GM18511 (cell line): ENCODE measurements at regions not wholly inside any gene's neighbourhood (a gene's known extent, or its start where the extent isn't known, plus 50 kb on each side); places are given as distances from the start of the nearest gene placed in this dataset.

ENCODE experiments used
- ATAC-seq: cut with Tn5 transposase; IDR thresholded peaks from one replicate; pipeline ENCODE4 v1.9.1; 2021; ENCODE audit warnings: mild to moderate bottlenecking, moderate library complexity; ENCODE audit not compliant: unreplicated experiment

GRCh38 chr3:147740928-147741327 lies 331.8 kb downstream of the ZIC1 start:
- no peak for ATAC-seq

- no peak for ATAC-seq
Measured at GRCh38 chr3:147744967-147745366, 335.8 kb downstream of the ZIC1 start.

- ATAC-seq, result no peak
Measured at GRCh38 chr3:147755310-147755709, 346.1 kb downstream of the ZIC1 start.

GRCh38 chr3:147756476-147756875 lies 347.3 kb downstream of the ZIC1 start:
- no peak for ATAC-seq

GRCh38 chr3:147757866-147758265 lies 348.7 kb downstream of the ZIC1 start:
- ATAC-seq, result no peak

GRCh38 chr3:147758771-147759170 lies 349.6 kb downstream of the ZIC1 start:
- ATAC-seq, result no peak

GRCh38 chr3:147760085-147760484 lies 350.9 kb downstream of the ZIC1 start:
- ATAC-seq, result no peak

- no peak for ATAC-seq
Measured at GRCh38 chr3:147760941-147761340, 351.8 kb downstream of the ZIC1 start.

- no peak for ATAC-seq
Measured at GRCh38 chr3:147773116-147773630, 364.0 kb downstream of the ZIC1 start.

- no peak for ATAC-seq
Measured at GRCh38 chr3:147775411-147775810, 366.2 kb downstream of the ZIC1 start.

GRCh38 chr3:147775816-147776530 lies 366.8 kb downstream of the ZIC1 start:
- no peak for ATAC-seq

- ATAC-seq, result no peak
Measured at GRCh38 chr3:147793841-147794240, 384.7 kb downstream of the ZIC1 start.

GRCh38 chr3:147794596-147794995 lies 385.4 kb downstream of the ZIC1 start:
- no peak for ATAC-seq

- no peak for ATAC-seq
Measured at GRCh38 chr3:147795418-147795817, 386.3 kb downstream of the ZIC1 start.

- ATAC-seq, result no peak
Measured at GRCh38 chr3:147797095-147797494, 387.9 kb downstream of the ZIC1 start.

GRCh38 chr3:147799601-147800000 lies 390.4 kb downstream of the ZIC1 start:
- no peak for ATAC-seq

GRCh38 chr3:147807776-147808175 lies 398.6 kb downstream of the ZIC1 start:
- ATAC-seq, result no peak

- no peak for ATAC-seq
Measured at GRCh38 chr3:147809206-147809605, 400.0 kb downstream of the ZIC1 start.

GRCh38 chr3:147812186-147812911 lies 403.2 kb downstream of the ZIC1 start:
- ATAC-seq, result no peak

GRCh38 chr3:147813256-147813655 lies 404.1 kb downstream of the ZIC1 start:
- no peak for ATAC-seq

GRCh38 chr3:147816752-147817151 lies 407.6 kb downstream of the ZIC1 start:
- no peak for ATAC-seq

- ATAC-seq, result no peak
Measured at GRCh38 chr3:147832611-147833010, 423.4 kb downstream of the ZIC1 start.
